ENCODE measurements at regions not wholly inside any gene's neighbourhood (a gene's known extent, or its start where the extent isn't known, plus 50 kb on each side); places are given as distances from the start of the nearest gene placed in this dataset.

- no peak overlapping the region for H2BK12ac ChIP-seq (ENCODE audit: insufficient read length, low read depth, low read length)
- no peaks in the 10 kb centered on the region for H4K20me1 ChIP-seq (ENCODE audit: control insufficient read depth, insufficient read depth, insufficient read length)
- no peak overlapping the region for H3K9ac ChIP-seq (ENCODE audit: extremely low read depth, insufficient read length, low read length)
- H2BK120ac ChIP-seq (ENCODE audit: low read depth, low read length, poor library complexity, severe bottlenecking) = no peak overlapping the region
- H2AK5ac ChIP-seq (ENCODE audit: insufficient read length, low read length) = no peak overlapping the region
- no peak overlapping the region for H3K4ac ChIP-seq (ENCODE audit: low read depth, low read length)
- DNase-seq = peak; percentile 2
- H3K27me3 ChIP-seq (ENCODE audit: insufficient read depth, low read length) = peaks cover 9% of the 10 kb centered on the region; the same call in 1 of the 2 replicates
- no peak overlapping the region for H4K8ac ChIP-seq (replicated peaks; ENCODE audit: insufficient read length, low read depth, low read length)
- Mint-ChIP-seq H3K36me3 (ENCODE audit: insufficient read depth in 1 of 3, low read depth in 3 of 3) (peaks cover 16 to 27% (median 16%) of the 10 kb centered on the region in 3 experiments), H3K4me1 (peaks cover 14 to 17% of the 10 kb centered on the region in 2 experiments; a peak in 3 of 4 replicates), H3K27ac (no peak overlapping the region), H3K27me3 (ENCODE audit: low read depth) (peaks cover 57% of the 10 kb centered on the region), H3K4me3 (no peak overlapping the region; a peak in 1 of 5 replicates), H3K9me3 (peaks cover 16% of the 10 kb centered on the region in 2 experiments)
- TF ChIP-seq, protein P1, sequence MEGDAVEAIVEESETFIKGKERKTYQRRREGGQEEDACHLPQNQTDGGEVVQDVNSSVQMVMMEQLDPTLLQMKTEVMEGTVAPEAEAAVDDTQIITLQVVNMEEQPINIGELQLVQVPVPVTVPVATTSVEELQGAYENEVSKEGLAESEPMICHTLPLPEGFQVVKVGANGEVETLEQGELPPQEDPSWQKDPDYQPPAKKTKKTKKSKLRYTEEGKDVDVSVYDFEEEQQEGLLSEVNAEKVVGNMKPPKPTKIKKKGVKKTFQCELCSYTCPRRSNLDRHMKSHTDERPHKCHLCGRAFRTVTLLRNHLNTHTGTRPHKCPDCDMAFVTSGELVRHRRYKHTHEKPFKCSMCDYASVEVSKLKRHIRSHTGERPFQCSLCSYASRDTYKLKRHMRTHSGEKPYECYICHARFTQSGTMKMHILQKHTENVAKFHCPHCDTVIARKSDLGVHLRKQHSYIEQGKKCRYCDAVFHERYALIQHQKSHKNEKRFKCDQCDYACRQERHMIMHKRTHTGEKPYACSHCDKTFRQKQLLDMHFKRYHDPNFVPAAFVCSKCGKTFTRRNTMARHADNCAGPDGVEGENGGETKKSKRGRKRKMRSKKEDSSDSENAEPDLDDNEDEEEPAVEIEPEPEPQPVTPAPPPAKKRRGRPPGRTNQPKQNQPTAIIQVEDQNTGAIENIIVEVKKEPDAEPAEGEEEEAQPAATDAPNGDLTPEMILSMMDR (conservative IDR thresholded peaks at IDR 0.05) = no peak
- no peak overlapping the region for H3K4me2 ChIP-seq (ENCODE audit: insufficient read depth, insufficient read length, low read length)
- H3K79me2 ChIP-seq (ENCODE audit: insufficient read depth, low read length) = no peaks in the 10 kb centered on the region
- H3K4me1 ChIP-seq (ENCODE audit: insufficient read depth, low read length) = no peaks in the 10 kb centered on the region
- no peak overlapping the region for H3K14ac ChIP-seq (ENCODE audit: insufficient read depth, low read length)
- H4K91ac ChIP-seq (ENCODE audit: insufficient read length, low read depth, low read length) = no peak overlapping the region
- H3T11ph ChIP-seq (ENCODE audit: low read length) = no peak overlapping the region
- H3K18ac ChIP-seq (ENCODE audit: insufficient read length, low read depth, low read length) = no peak overlapping the region
- no peak overlapping the region for H4K5ac ChIP-seq (ENCODE audit: insufficient read length, low read depth, low read length)
- no peak overlapping the region for H3K23ac ChIP-seq (ENCODE audit: insufficient read length, low read depth, low read length)
- H3K23me2 ChIP-seq (ENCODE audit: insufficient read length, low read depth, low read length, poor library complexity, severe bottlenecking) = no peaks in the 10 kb centered on the region
- no peak overlapping the region for H2BK15ac ChIP-seq (ENCODE audit: low read depth, low read length)
- H3K56ac ChIP-seq (ENCODE audit: insufficient read length, low read depth, low read length) = no peak overlapping the region
- H3K9me3 ChIP-seq (ENCODE audit: control insufficient read depth, low read depth, low read length) = no peaks in the 10 kb centered on the region
- no peak overlapping the region for H2AFZ ChIP-seq (ENCODE audit: low read length)
- WGBS (ENCODE audit: extremely low coverage, insufficient read length, low lambda C conversion rate) = no CpG with 5 or more reads among the region's 11 CpGs
- no peak overlapping the region for H3K27ac ChIP-seq (ENCODE audit: insufficient read length, low read depth, low read length)
- no peak overlapping the region for H2BK20ac ChIP-seq (ENCODE audit: low read depth, low read length, poor library complexity, severe bottlenecking)
- H2BK5ac ChIP-seq (ENCODE audit: insufficient read length, low read length) = no peak overlapping the region
- no peaks in the 10 kb centered on the region for H3K79me1 ChIP-seq (ENCODE audit: insufficient read depth, low read depth, low read length, poor library complexity, severe bottlenecking)
Measured at GRCh38 chr19:27745978-27746542, 1466.9 kb downstream of the UQCRFS1 start.
